Mesothelial cell of epicardium (in vitro differentiated cells): ENCODE measurements at regions not wholly inside any gene's neighbourhood (a gene's known extent, or its start where the extent isn't known, plus 50 kb on each side); places are given as distances from the start of the nearest gene placed in this dataset.

Experiments
- DNase-seq, 2 experiments: peaks; one replicate each; pipeline ENCODE4 v3.0.0; 2021; ENCODE audit warnings: low spot score in 2 of 2; ENCODE audit not compliant: unreplicated experiment in 2 of 2
- H3K27ac Mint-ChIP-seq: 2 replicates; pipeline ENCODE4 v1.8.0; 2021; ENCODE audit warnings: mixed read lengths
- H3K27me3 Mint-ChIP-seq: 2 replicates; pipeline ENCODE4 v1.8.0; 2021; ENCODE audit warnings: low read depth, mixed read lengths
- H3K36me3 Mint-ChIP-seq: 2 replicates; pipeline ENCODE4 v1.8.0; 2021; ENCODE audit warnings: mixed read lengths
- H3K4me1 Mint-ChIP-seq: 2 replicates; pipeline ENCODE4 v1.8.0; 2021; ENCODE audit warnings: mixed read lengths
- H3K4me3 Mint-ChIP-seq: 2 replicates; pipeline ENCODE4 v1.8.0; 2021; ENCODE audit warnings: mild to moderate bottlenecking, moderate library complexity, mixed read lengths
- H3K9me3 Mint-ChIP-seq: 2 replicates; pipeline ENCODE4 v1.8.0; 2021; ENCODE audit warnings: mixed read lengths
- TF ChIP-seq, protein P1 (sequence below): fragments of 200-600 bp; sonication (generic); IDR thresholded peaks from one replicate; pipeline ENCODE4 v1.5.0; 2021; ENCODE audit warnings: antibody characterized with exemption; ENCODE audit not compliant: unreplicated experiment

DNA sequence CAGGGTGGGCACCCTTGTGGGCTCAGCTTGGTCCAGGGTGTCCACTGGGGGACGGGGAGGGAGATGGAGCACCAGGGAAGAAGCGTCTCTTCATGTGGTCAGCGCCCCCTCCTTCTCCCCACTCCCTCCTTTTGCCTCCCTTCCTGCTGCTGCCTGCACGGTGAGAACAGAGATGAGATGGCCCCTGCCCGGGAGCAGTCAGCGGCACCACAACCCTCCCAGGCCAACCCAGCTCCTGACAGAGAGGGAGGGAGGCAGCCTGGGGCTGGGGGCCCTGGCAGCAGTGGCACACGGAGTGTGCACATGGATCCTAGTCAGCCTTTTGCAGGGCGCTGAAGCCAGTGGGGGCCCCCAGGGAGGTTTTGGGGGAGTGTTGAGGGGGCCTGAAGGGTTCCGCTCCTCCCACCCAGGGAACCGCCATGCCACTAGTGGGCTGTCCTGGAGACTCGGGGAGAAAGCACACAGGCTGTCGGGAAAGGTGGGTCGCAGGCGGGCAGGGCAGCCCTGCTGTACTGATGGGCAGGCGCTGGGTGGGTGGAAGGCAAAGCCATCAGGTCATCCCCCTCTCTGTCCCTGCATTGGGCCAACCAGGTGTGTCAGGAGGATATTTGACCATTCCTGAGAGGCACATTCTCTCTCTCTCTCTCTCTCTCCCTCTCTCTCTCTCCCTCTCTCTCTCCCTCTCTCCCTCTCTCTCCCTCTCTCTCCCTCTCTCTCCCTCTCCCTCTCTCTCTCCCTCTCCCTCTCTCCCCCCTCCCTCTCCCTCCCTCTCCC, 94.3 kb upstream of the BHLHE23 start:
- Mint-ChIP-seq H3K9me3 (no peaks in the 10 kb centered on the region), H3K4me3 (no peak overlapping the region), H3K36me3 (no peaks in the 10 kb centered on the region), H3K4me1 (peaks cover 4% of the 10 kb centered on the region), H3K27ac (no peak overlapping the region), H3K27me3 (peaks cover 47% of the 10 kb centered on the region)
- TF ChIP-seq, protein P1, sequence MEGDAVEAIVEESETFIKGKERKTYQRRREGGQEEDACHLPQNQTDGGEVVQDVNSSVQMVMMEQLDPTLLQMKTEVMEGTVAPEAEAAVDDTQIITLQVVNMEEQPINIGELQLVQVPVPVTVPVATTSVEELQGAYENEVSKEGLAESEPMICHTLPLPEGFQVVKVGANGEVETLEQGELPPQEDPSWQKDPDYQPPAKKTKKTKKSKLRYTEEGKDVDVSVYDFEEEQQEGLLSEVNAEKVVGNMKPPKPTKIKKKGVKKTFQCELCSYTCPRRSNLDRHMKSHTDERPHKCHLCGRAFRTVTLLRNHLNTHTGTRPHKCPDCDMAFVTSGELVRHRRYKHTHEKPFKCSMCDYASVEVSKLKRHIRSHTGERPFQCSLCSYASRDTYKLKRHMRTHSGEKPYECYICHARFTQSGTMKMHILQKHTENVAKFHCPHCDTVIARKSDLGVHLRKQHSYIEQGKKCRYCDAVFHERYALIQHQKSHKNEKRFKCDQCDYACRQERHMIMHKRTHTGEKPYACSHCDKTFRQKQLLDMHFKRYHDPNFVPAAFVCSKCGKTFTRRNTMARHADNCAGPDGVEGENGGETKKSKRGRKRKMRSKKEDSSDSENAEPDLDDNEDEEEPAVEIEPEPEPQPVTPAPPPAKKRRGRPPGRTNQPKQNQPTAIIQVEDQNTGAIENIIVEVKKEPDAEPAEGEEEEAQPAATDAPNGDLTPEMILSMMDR: no peak
- no peak for DNase-seq

DNA sequence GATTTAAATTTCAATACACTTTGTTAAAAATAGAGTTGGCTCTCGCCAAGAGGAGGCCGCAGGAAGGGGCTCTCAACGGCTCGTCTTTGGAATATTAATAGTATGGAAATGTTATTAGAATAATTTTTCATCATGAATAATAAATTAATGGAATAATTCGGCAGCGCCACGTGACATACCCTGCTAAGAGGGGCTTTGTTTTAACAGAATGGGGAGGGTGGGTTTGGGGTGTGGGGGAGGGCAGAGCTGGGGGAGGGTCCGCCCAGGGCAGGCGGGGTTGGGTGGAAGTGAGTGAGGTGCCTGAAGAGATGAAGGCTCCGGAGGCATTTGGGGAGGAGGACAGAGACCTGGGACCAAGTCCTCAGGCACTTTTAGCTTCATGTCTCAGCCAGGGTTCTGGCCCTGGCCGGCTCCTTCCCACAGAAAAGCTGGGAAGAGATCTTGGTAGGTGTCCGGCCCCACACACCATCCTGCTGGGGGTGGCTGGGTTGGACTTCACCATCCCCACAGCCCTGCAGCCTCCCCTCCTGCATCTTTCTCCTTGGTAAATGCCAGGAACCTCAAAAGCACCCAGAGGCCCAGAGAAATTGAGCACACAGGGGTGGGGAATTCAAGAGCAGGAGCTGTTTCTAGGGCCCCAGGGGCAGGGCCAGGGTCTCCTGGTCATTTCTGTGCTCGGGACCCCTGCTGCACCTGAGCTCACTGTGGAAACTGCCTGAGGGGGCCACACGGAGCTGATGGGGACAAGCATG, 93.6 kb upstream of the BHLHE23 start:
- no peaks in the 10 kb centered on the region for H3K9me3 Mint-ChIP-seq
- TF ChIP-seq, protein P1: no peak
- H3K36me3 Mint-ChIP-seq: no peaks in the 10 kb centered on the region
- DNase-seq: no peak
- H3K4me1 Mint-ChIP-seq: peaks cover 4% of the 10 kb centered on the region
- H3K27ac Mint-ChIP-seq: no peak overlapping the region
- H3K4me3 Mint-ChIP-seq: no peak overlapping the region
- peaks cover 54% of the 10 kb centered on the region for H3K27me3 Mint-ChIP-seq

DNA sequence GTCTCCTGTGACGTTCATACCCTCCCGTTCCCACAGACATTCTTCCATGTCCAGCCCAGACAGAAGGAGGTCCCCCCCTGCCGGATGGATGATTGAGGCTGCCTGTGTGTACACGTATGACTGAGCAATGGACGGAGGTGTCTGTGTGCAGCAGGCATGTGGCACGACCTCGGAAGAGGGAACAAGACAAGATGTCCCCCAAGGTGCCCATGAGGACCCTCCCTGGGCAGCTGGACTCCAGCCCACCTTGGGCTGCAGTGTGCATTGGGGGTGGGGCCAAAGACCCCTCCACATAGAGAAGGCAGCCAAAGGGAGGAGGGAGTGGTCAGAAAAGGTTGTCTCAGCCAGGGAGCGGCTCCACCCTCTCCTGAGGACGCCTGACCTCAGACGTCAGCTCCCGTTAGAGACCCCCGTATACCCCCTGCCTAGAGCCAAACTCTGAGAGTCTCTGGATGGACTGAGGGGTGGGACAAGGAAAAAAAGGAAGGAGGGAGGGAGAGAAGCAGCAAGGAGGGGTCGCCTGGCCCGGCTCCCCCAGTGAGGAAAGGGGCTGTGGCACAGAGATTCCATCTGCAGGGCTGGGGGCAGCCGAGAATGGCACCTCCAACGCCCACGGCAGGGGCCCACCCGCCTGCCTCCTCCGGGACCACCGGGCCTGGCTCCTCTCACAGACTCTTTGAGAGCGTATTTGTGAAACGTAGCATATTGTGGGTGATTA, 92.9 kb upstream of the BHLHE23 start:
- Mint-ChIP-seq H3K4me1 (peaks cover 4% of the 10 kb centered on the region), H3K27me3 (peaks cover 56% of the 10 kb centered on the region), H3K27ac (no peak overlapping the region), H3K4me3 (no peak overlapping the region), H3K9me3 (no peaks in the 10 kb centered on the region), H3K36me3 (no peaks in the 10 kb centered on the region)
- TF ChIP-seq, protein P1: no peak
- peak in 1 of 2 experiments; percentile 8 for DNase-seq

DNA sequence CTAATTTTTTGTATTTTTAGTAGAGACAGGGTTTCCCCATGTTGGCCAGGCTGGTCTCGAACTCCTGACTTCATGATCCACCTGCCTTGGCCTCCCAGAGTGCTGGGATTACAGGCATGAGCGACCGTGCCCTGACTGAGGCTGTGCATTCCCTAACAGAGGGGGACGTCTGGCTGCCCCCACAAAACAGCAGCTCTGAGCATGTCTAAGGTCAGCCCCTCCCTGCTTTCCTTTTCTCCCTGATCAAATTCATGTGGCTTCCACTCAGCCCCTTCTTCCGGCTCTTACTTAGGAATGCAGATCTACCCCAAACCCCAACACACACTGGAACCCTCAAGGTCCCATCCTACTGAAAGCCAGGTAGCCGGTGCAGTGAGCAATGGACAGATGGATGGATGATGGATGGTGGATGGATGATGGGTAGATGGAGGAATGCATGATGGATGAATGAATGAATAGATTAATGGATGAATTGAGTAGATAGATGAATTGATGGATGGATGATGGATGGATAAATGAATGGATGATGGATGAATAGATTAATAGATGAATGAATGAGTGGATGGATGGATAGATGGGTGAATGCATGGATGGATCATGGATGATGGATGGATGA, 91.5 kb upstream of the BHLHE23 start:
- no peak for DNase-seq
- no peak overlapping the region for H3K4me3 Mint-ChIP-seq
- H3K36me3 Mint-ChIP-seq: no peaks in the 10 kb centered on the region
- no peak overlapping the region for H3K27ac Mint-ChIP-seq
- H3K4me1 Mint-ChIP-seq: peaks cover 4% of the 10 kb centered on the region
- H3K9me3 Mint-ChIP-seq: no peaks in the 10 kb centered on the region
- peaks cover 54% of the 10 kb centered on the region for H3K27me3 Mint-ChIP-seq
- TF ChIP-seq, protein P1: no peak

DNA sequence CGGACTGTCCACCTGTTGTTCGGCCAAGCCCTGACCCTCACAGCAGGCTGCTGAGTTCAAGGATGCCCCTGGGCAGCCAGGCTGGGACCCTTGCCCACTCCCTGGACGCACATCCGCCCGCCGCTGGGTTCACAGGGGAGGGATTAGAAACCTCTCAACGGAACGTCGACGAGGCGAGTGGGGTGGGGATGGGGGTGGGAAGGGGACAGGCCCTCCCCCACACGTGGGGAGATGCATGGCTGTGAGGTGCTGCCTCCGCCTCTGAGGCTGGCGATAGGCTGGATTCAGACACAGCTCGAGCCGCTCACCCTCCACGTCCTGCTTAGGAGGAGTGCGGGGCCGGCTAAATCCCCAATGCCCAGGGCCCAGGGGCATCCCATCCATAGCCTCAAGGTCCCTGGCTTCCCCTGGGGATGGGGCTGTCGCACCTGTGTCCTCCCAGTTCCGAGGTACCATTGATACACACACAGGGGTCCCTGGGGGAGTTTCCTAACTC, 90.6 kb upstream of the BHLHE23 start:
- no peak overlapping the region for H3K4me3 Mint-ChIP-seq
- TF ChIP-seq, protein P1: no peak
- H3K27me3 Mint-ChIP-seq: peaks cover 56% of the 10 kb centered on the region
- DNase-seq: peak in 1 of 2 experiments; percentile 12
- H3K4me1 Mint-ChIP-seq: peaks cover 4% of the 10 kb centered on the region
- H3K9me3 Mint-ChIP-seq: no peaks in the 10 kb centered on the region
- H3K27ac Mint-ChIP-seq: no peak overlapping the region
- no peaks in the 10 kb centered on the region for H3K36me3 Mint-ChIP-seq
